HG02588 (cell line): ENCODE measurements at regions not wholly inside any gene's neighbourhood (a gene's known extent, or its start where the extent isn't known, plus 50 kb on each side); places are given as distances from the start of the nearest gene placed in this dataset.
"Not testable (repeated sequence)": the region's sequence is repeated elsewhere in the genome, so short reads cannot be mapped to it uniquely, and the experiment has no call there.

ENCODE experiments used
- ATAC-seq: cut with Tn5 transposase; IDR thresholded peaks from one replicate; pipeline ENCODE4 v1.9.1; 2021; ENCODE audit warnings: mild to moderate bottlenecking, moderate library complexity; ENCODE audit not compliant: unreplicated experiment

- ATAC-seq, result no peak
Measured at GRCh38 chr3:30539772-30540171, 66.6 kb upstream of the TGFBR2 start.

- ATAC-seq, result not testable (repeated sequence)
Measured at GRCh38 chr3:30541156-30541555, 65.2 kb upstream of the TGFBR2 start.

GRCh38 chr3:30542897-30543296 is 63.5 kb upstream of the TGFBR2 start:
- ATAC-seq, result no peak

- no peak for ATAC-seq
Measured at GRCh38 chr3:30544812-30545211, 61.6 kb upstream of the TGFBR2 start.

GRCh38 chr3:30546934-30547333 is 59.5 kb upstream of the TGFBR2 start:
- ATAC-seq, result no peak

- ATAC-seq, result no peak
Measured at GRCh38 chr3:30547716-30548115, 58.7 kb upstream of the TGFBR2 start.

GRCh38 chr3:30548600-30548999 is 57.8 kb upstream of the TGFBR2 start:
- peak; percentile 49 for ATAC-seq

- ATAC-seq, result no peak
Measured at GRCh38 chr3:30549600-30549999, 56.8 kb upstream of the TGFBR2 start.

GRCh38 chr3:30550246-30550645 is 56.2 kb upstream of the TGFBR2 start:
- no peak for ATAC-seq

- no peak for ATAC-seq
Measured at GRCh38 chr3:30551266-30551665, 55.1 kb upstream of the TGFBR2 start.

- ATAC-seq, result no peak
Measured at GRCh38 chr3:30551927-30552326, 54.5 kb upstream of the TGFBR2 start.

- no peak for ATAC-seq
Measured at GRCh38 chr3:30553641-30554316, 52.6 kb upstream of the TGFBR2 start.

GRCh38 chr3:30554317-30554690 is 52.1 kb upstream of the TGFBR2 start:
- no peak for ATAC-seq

- ATAC-seq, result no peak
Measured at GRCh38 chr3:30555968-30556367, 50.4 kb upstream of the TGFBR2 start.
